ENCODE measurements at regions not wholly inside any gene's neighbourhood (a gene's known extent, or its start where the extent isn't known, plus 50 kb on each side); places are given as distances from the start of the nearest gene placed in this dataset.

DNA sequence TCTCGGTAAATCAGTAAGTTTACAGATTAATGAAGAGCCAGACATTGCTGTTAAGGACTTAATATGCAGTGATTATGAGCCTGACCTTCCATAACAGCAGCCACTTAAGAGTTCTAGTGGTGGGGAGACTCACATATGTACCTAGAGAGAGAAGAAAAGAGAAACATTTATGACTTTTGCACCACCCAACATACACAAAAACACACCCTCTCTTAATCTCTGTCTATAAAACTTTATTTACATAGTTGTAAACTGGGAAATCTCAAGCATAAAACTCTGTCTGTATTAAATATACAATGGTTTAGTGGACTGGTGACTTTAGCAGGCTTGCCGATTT is 347.4 kb upstream of the ADGRL2 start:
- DNase-seq = no peak
- TF ChIP-seq, protein P1, sequence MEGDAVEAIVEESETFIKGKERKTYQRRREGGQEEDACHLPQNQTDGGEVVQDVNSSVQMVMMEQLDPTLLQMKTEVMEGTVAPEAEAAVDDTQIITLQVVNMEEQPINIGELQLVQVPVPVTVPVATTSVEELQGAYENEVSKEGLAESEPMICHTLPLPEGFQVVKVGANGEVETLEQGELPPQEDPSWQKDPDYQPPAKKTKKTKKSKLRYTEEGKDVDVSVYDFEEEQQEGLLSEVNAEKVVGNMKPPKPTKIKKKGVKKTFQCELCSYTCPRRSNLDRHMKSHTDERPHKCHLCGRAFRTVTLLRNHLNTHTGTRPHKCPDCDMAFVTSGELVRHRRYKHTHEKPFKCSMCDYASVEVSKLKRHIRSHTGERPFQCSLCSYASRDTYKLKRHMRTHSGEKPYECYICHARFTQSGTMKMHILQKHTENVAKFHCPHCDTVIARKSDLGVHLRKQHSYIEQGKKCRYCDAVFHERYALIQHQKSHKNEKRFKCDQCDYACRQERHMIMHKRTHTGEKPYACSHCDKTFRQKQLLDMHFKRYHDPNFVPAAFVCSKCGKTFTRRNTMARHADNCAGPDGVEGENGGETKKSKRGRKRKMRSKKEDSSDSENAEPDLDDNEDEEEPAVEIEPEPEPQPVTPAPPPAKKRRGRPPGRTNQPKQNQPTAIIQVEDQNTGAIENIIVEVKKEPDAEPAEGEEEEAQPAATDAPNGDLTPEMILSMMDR (IDR thresholded peaks at IDR 0.05) = no peak
- ATAC-seq (ENCODE audit: low read depth) = no peak
- H3K27me3 Mint-ChIP-seq = no peaks in the 10 kb centered on the region
- no peak overlapping the region for H3K4me3 Mint-ChIP-seq
- no peaks in the 10 kb centered on the region for H3K4me1 Mint-ChIP-seq
- intact Hi-C loops (cut with micrococcal nuclease) = no loop called here
- H3K36me3 Mint-ChIP-seq (ENCODE audit: low read depth) = no peaks in the 10 kb centered on the region
- no peaks in the 10 kb centered on the region for H3K9me3 Mint-ChIP-seq
- H3K27ac Mint-ChIP-seq = no peak overlapping the region
- ChIA-PET POLR2A (no interaction called here), CTCF (no interaction called here)

DNA sequence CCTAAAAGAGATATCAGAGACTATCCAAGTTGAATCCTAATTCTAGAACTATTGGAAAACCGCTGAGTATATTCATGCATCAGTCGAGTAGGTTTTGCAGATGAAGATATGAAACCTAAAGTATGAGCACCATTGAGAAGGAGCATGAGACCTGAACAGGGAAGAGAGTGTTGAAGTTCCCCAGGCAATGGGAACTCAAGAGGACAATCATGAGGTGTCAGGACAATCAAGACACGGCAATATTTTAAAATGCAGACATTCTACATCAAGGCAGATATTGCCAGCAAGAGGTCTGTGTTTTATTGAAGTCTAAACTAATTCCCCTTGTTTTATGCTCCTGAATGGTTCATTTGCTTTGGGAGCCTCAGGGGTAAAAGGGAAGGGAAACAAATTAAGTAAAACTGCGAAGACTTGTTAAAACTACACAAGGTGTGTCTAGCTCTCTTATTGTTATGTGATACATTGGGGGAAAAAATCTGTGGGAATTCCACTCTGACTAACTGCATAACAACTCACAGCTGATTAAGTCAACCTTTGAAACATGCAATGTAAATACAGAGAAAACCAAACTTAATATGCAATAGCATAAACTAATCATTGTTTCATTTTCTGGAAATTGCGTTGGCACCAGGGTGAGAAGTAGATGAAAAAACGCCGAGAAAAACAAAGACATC is 347.9 kb upstream of the ADGRL2 start:
- POLR2A ChIA-PET = no interaction called here
- DNase-seq (no peak), ATAC-seq (ENCODE audit: low read depth) (no peak)
- no peak overlapping the region for H3K27ac Mint-ChIP-seq
- no peaks in the 10 kb centered on the region for H3K9me3 Mint-ChIP-seq
- intact Hi-C loops (cut with micrococcal nuclease) = no loop called here
- CTCF ChIA-PET = no interaction called here
- TF ChIP-seq, protein P1 (IDR thresholded peaks at IDR 0.05) = no peak
- H3K4me3 Mint-ChIP-seq = no peak overlapping the region
- H3K4me1 Mint-ChIP-seq = no peaks in the 10 kb centered on the region
- H3K36me3 Mint-ChIP-seq (ENCODE audit: low read depth) = no peaks in the 10 kb centered on the region
- H3K27me3 Mint-ChIP-seq = no peaks in the 10 kb centered on the region

DNA sequence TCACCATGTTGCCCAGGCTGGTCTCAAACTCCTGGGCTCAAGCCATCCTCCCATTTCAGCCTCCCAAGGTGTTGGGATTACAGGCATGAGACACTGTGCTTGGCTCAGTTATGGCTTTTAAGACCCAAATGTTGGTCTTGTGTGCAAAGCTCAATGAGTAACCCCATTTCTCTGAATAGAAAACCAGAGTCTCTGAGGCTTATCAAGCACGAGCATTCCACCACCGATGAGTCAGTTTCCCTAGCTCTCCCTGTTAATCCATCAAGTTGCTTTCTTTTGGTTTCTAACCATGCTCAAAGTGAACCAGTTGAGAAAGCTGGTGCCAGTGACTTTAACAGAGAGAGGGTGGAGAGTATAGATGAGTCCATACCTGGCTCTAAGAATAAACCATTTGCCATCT is 350.9 kb upstream of the ADGRL2 start:
- Mint-ChIP-seq H3K4me3 (no peak overlapping the region), H3K27ac (no peak overlapping the region), H3K9me3 (no peaks in the 10 kb centered on the region), H3K27me3 (no peaks in the 10 kb centered on the region), H3K4me1 (no peaks in the 10 kb centered on the region), H3K36me3 (ENCODE audit: low read depth) (no peaks in the 10 kb centered on the region)
- TF ChIP-seq, protein P1 (IDR thresholded peaks at IDR 0.05) = no peak
- ChIA-PET POLR2A (no interaction called here), CTCF (no interaction called here)
- intact Hi-C loops (cut with micrococcal nuclease) = no loop called here
- no peak for ATAC-seq (ENCODE audit: low read depth)
- no peak for DNase-seq

DNA sequence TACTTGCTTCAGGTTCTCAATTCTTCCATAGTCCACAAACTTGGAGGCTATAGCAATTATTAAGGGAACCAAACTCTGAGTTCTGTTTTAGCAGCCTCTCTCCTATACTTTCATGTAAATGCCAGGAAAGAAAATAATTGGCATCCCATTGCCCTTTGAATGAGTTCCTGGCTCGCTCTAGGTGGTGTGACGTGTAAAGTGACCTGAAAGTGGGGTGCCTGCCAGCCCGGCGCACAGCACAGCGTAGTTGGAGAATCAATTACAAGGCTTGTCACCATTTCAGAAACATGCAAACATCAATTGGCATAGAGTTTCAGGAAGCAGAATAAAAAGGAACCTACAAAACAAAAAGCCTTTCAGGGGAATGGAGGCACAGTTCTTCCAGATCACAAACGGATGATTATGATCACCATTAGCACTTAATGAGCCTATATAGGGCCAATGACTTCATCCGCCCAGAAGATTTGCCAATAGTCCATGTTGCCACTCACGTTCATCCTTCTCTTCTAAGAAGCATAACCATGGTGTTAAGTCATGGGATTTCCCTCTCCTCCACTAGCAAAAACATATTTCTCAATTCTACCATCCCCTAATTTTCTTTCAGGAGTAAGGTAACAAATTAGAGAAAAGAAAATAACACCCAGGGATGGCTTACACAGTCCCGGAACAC is 354.6 kb upstream of the ADGRL2 start:
- TF ChIP-seq, protein P1 (IDR thresholded peaks at IDR 0.05) = no peak
- Mint-ChIP-seq H3K4me3 (no peak overlapping the region), H3K4me1 (no peaks in the 10 kb centered on the region), H3K9me3 (no peaks in the 10 kb centered on the region), H3K27me3 (no peaks in the 10 kb centered on the region), H3K27ac (no peak overlapping the region), H3K36me3 (ENCODE audit: low read depth) (no peaks in the 10 kb centered on the region)
- ATAC-seq (ENCODE audit: low read depth) (no peak), DNase-seq (no peak)
- CTCF ChIA-PET = no interaction called here
- intact Hi-C loops (cut with micrococcal nuclease) = no loop called here
- POLR2A ChIA-PET = no interaction called here

DNA sequence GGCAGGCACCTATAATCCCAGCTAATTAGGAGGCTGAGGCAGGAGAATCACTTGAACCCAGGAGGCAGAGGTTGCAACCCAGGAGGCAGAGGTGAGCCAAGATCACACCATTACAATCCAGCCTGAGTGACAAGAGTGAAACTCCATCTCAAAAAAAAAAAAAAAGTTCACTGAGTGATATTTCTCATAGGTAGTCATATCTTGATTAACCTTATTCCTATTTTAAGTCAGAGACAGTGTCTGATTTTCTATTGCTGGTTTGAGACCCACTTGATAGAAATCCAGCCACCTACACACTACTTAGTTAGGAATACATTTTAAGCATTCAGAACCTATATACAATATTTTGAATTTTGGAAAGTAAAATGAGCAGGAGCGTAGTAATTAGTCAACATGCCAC is 357.4 kb upstream of the ADGRL2 start:
- POLR2A ChIA-PET = no interaction called here
- intact Hi-C loops (cut with micrococcal nuclease) = no loop called here
- DNase-seq (no peak), ATAC-seq (ENCODE audit: low read depth) (no peak)
- Mint-ChIP-seq H3K36me3 (ENCODE audit: low read depth) (no peaks in the 10 kb centered on the region), H3K4me1 (no peaks in the 10 kb centered on the region), H3K9me3 (no peaks in the 10 kb centered on the region), H3K27me3 (no peaks in the 10 kb centered on the region), H3K4me3 (no peak overlapping the region), H3K27ac (no peak overlapping the region)
- TF ChIP-seq, protein P1 (IDR thresholded peaks at IDR 0.05) = no peak
- CTCF ChIA-PET = no interaction called here
